ENCODE measurements at regions not wholly inside any gene's neighbourhood (a gene's known extent, or its start where the extent isn't known, plus 50 kb on each side); places are given as distances from the start of the nearest gene placed in this dataset.

GRCh38 chr14:65167072-65167645 lies 64.8 kb upstream of the MAX start:
- TF ChIP-seq EZH2phosphoT487 (IDR thresholded peaks at IDR 0.05; ENCODE audit: insufficient read depth, low read depth) (no peak), EZH2 (IDR thresholded peaks at IDR 0.05; ENCODE audit: insufficient read depth, poor library complexity, severe bottlenecking) (no peak)
